GM23248 (cell line): ENCODE measurements at regions not wholly inside any gene's neighbourhood (a gene's known extent, or its start where the extent isn't known, plus 50 kb on each side); places are given as distances from the start of the nearest gene placed in this dataset.

Experiments used
- EZH2 ChIP-seq: fragments of 200-600 bp; sonication (generic); IDR thresholded peaks from 2 replicates; pipeline ENCODE4 v1.6.1; 2018; ENCODE audit warnings: antibody characterized with exemption, mild to moderate bottlenecking; ENCODE audit not compliant: insufficient read depth, poor library complexity, severe bottlenecking
- EZH2phosphoT487 ChIP-seq: fragments of 200-600 bp; sonication (generic); IDR thresholded peaks from 2 replicates; pipeline ENCODE4 v1.6.1; 2018; ENCODE audit warnings: antibody characterized with exemption, moderate library complexity, mild to moderate bottlenecking, low read depth; ENCODE audit not compliant: insufficient read depth

GRCh38 chr10:114877301-114877644 is 55.7 kb downstream of the FHIP2A start:
- TF ChIP-seq EZH2 (no peak), EZH2phosphoT487 (no peak)
